Gastrocnemius medialis (tissue), 4 donors: ENCODE measurements at regions not wholly inside any gene's neighbourhood (a gene's known extent, or its start where the extent isn't known, plus 50 kb on each side); places are given as distances from the start of the nearest gene placed in this dataset.

Source experiments
- ATAC-seq, 2 donors: fragments of 150-250 bp; one replicate each; pipeline ENCODE4 v1.9.1; 2016
- DNase-seq, 2 donors: peaks; one replicate each; pipeline ENCODE4 v3.0.0-alpha.2; 2019
- H3K27ac ChIP-seq, 4 donors: fragments of 200-600 bp; sonication (generic); 1 replicate in 1 of 4; 2 replicates in 3 of 4; pipeline ENCODE4 v1.5.1; 2016 to 2018; ENCODE audit warnings: mild to moderate bottlenecking in 2 of 4, moderate library complexity in 1 of 4
- H3K27me3 ChIP-seq, 3 donors: fragments of 200-600 bp; sonication (generic) in 2 of 3; 1 replicate in 1 of 3; 2 replicates in 2 of 3; pipeline versions ENCODE4 v1.5.1 to v1.6.0; 2016 to 2019; ENCODE audit warnings: mild to moderate bottlenecking in 1 of 3, moderate library complexity in 1 of 3
- H3K36me3 ChIP-seq, 2 donors: fragments of 200-600 bp; sonication (generic) in 1 of 2; one replicate each; pipeline ENCODE4 v1.5.1; 2017 to 2018
- H3K4me1 ChIP-seq, 2 donors: fragments of 200-600 bp; sonication (generic) in 1 of 2; one replicate each; pipeline ENCODE4 v1.5.1; 2016 to 2017; ENCODE audit warnings: mild to moderate bottlenecking in 2 of 2
- H3K4me3 ChIP-seq, 4 donors: fragments of 200-600 bp; sonication (generic) in 3 of 4; 1 replicate in 1 of 4; 2 replicates in 3 of 4; pipeline ENCODE4 v1.5.1; 2016 to 2019; ENCODE audit warnings: mild to moderate bottlenecking in 2 of 4
- H3K9me3 ChIP-seq, 3 donors: fragments of 200-600 bp; sonication (generic) in 2 of 3; 1 replicate in 1 of 3; 2 replicates in 2 of 3; pipeline ENCODE4 v1.5.1; 2016 to 2019
- CTCF ChIP-seq, 5 experiments: fragments of 450-650 bp in 3 of 5; fragments of 200-600 bp in 2 of 5; sonication (generic) in 2 of 5; IDR thresholded peaks in 4 of 5; conservative IDR thresholded peaks in 1 of 5; 1 replicate in 4 of 5; 2 replicates in 1 of 5; pipeline ENCODE4 v1.5.1; 2016 to 2019; ENCODE audit warnings: antibody characterized with exemption in 5 of 5, mild to moderate bottlenecking in 3 of 5, moderate library complexity in 3 of 5
- POLR2A ChIP-seq, 2 donors: fragments of 450-650 bp; IDR thresholded peaks; one replicate each; pipeline ENCODE4 v1.6.1; 2017; ENCODE audit warnings: antibody characterized with exemption in 2 of 2, mild to moderate bottlenecking in 2 of 2, moderate library complexity in 2 of 2
- in situ Hi-C, 4 donors: fragments of 200-750 bp; cut with MboI; loops; one replicate each; pipeline versions ENCODE4 v1.15.0 to v1.8.0; 2017; ENCODE audit warnings: low sequenced_read_pairs in 4 of 4
- intact Hi-C: fragments of 100-400 bp; cut with DNase I; formaldehyde crosslinking; loops from one replicate; pipeline ENCODE4 v1.15.1; 2023; ENCODE audit warnings: low total_unique reads

GRCh38 chr10:125266541-125266940 is 106.2 kb upstream of the CTBP2 start:
- no peaks in the 10 kb centered on the region for H3K36me3 ChIP-seq
- no peak for TF ChIP-seq POLR2A (IDR thresholded peaks at IDR 0.05)
- TF ChIP-seq CTCF (IDR thresholded peaks at IDR 0.05 in 4 of 5, conservative IDR thresholded peaks at IDR 0.05 in 1 of 5), result no peak
- no peak overlapping the region for H3K4me3 ChIP-seq
- H3K27ac ChIP-seq, result no peak overlapping the region
- H3K9me3 ChIP-seq, result no peaks in the 10 kb centered on the region
- DNase-seq (no peak), ATAC-seq (no peak)
- in situ Hi-C loops, result no loop called here
- intact Hi-C loops, result no loop called here
- H3K4me1 ChIP-seq, result no peaks in the 10 kb centered on the region
- H3K27me3 ChIP-seq, result no peaks in the 10 kb centered on the region

DNA sequence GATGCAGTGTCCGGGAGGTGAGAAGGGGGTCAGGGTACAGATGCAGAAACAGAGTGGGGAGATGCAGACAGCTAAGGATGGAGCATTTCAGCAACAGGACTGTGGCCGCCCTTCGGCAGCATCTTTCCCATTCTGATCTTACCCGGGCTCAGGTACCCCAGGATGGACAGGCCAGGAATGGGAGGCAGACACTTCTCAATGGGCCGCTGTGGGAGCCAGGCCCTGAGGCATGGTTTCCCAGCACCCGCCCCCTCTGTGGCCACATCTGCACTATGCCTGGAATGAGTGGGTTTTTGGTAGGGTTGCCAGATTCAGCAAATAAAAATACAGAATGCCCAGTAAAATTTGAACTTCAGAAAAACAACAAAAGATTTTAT is 105.2 kb upstream of the CTBP2 start:
- Histone ChIP-seq H3K4me3 (no peak overlapping the region), H3K9me3 (no peaks in the 10 kb centered on the region), H3K27me3 (no peaks in the 10 kb centered on the region), H3K27ac (no peak overlapping the region), H3K36me3 (no peaks in the 10 kb centered on the region), H3K4me1 (no peaks in the 10 kb centered on the region)
- intact Hi-C loops (no loop called here), in situ Hi-C loops (no loop called here)
- ATAC-seq, result no peak
- no peak for TF ChIP-seq POLR2A (IDR thresholded peaks at IDR 0.05)
- TF ChIP-seq CTCF (IDR thresholded peaks at IDR 0.05 in 4 of 5, conservative IDR thresholded peaks at IDR 0.05 in 1 of 5), result no peak
- DNase-seq, result no peak

DNA sequence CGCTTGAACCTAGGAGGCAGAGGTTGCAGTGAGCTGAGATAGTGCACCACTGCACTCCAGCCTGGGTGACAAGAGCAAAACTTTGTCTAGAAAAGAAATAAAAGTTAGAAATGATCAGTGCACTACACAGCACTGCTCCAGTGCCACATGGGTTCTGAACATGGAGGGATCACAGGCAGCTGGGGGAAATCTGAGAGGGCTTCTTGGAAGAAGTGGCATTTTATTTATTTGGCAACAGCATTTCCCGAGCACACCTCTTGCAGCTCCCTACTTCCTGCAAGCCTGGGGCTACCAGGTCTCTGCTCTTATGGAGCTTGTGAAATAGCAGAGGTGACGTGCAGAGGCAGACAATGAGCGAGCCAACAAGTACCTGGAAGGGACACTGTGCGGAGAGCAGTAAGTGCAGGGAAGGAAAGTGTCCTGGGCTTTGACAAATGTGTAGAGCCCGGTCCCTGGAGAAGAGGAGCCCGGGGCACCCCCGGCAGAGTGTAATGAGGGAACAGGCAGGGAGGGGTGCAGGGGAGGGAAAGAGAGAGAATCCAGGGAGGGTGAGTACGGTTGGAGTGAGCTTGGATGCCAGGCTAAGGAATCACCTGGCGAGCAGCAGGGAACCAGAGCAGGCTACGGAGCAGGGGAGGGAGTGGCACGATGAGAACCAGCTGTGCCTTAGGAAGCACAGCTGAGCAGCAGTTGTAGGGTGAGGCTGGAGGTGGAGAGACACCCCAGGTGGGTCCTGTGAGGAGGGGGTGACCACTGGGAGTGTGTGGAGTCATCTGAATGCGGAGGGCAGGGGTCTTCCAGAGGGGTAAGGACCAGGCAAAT is 104.6 kb upstream of the CTBP2 start:
- Histone ChIP-seq H3K27me3 (no peaks in the 10 kb centered on the region), H3K9me3 (no peaks in the 10 kb centered on the region), H3K27ac (no peak overlapping the region), H3K4me3 (no peak overlapping the region), H3K4me1 (no peaks in the 10 kb centered on the region), H3K36me3 (no peaks in the 10 kb centered on the region)
- TF ChIP-seq CTCF (IDR thresholded peaks at IDR 0.05 in 4 of 5, conservative IDR thresholded peaks at IDR 0.05 in 1 of 5) (no peak), POLR2A (IDR thresholded peaks at IDR 0.05) (no peak)
- no peak for DNase-seq
- intact Hi-C loops, result no loop called here
- ATAC-seq, result no peak
- in situ Hi-C loops, result no loop called here

DNA sequence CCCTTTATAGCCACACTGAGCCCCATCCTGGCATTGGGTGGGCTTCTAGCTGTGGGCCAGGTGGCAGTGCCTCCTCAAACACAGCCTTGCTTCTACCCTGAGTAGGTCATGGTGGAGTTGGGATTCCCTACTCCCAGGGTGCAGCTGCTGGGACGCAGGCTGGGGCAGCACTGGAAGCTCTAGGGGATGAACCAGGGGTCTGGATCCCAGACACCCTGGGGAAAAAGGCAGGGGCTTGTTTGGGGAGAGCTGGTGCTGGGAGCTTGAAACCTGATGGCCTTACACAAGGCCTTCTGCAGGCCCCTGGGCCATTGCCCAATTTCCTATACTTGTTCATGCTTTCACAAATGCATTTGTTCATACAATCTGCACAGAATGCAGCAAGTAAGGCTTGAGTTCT is 103.7 kb upstream of the CTBP2 start:
- no peaks in the 10 kb centered on the region for H3K9me3 ChIP-seq
- TF ChIP-seq POLR2A (IDR thresholded peaks at IDR 0.05) (no peak), CTCF (IDR thresholded peaks at IDR 0.05 in 4 of 5, conservative IDR thresholded peaks at IDR 0.05 in 1 of 5) (no peak)
- intact Hi-C loops, result no loop called here
- in situ Hi-C loops, result no loop called here
- H3K36me3 ChIP-seq, result no peaks in the 10 kb centered on the region
- H3K27ac ChIP-seq, result no peak overlapping the region
- H3K4me3 ChIP-seq, result no peak overlapping the region
- H3K4me1 ChIP-seq, result no peaks in the 10 kb centered on the region
- no peaks in the 10 kb centered on the region for H3K27me3 ChIP-seq
- DNase-seq (no peak), ATAC-seq (no peak)

DNA sequence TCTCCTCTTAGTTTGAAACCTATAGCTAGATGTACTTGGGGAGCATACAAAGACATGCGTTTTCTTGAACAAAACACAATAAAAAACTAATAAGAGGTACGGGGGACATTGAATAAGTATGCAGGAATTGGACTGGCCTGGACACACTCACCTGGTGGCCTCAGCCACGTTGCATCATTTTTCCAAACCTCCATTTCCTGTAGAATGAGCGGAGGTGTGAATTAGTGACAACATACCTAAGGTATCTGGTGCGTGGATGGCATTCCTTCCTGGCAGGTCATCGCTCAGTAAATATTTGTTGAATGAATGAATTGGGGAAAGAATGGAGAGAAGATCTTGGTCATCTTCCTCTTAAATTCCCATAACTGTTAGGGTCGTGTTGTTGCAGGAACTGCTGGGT is 103.2 kb upstream of the CTBP2 start:
- no peak overlapping the region for H3K27ac ChIP-seq
- DNase-seq (no peak), ATAC-seq (no peak)
- H3K4me3 ChIP-seq, result no peak overlapping the region
- intact Hi-C loops (no loop called here), in situ Hi-C loops (no loop called here)
- no peaks in the 10 kb centered on the region for H3K36me3 ChIP-seq
- H3K9me3 ChIP-seq, result no peaks in the 10 kb centered on the region
- TF ChIP-seq CTCF (IDR thresholded peaks at IDR 0.05 in 4 of 5, conservative IDR thresholded peaks at IDR 0.05 in 1 of 5) (no peak), POLR2A (IDR thresholded peaks at IDR 0.05) (no peak)
- H3K4me1 ChIP-seq, result no peaks in the 10 kb centered on the region
- H3K27me3 ChIP-seq, result no peaks in the 10 kb centered on the region
